Glutamatergic neuron (in vitro differentiated cells): ENCODE measurements at regions not wholly inside any gene's neighbourhood (a gene's known extent, or its start where the extent isn't known, plus 50 kb on each side); places are given as distances from the start of the nearest gene placed in this dataset.

Source experiments
- DNase-seq: peaks from one replicate; pipeline ENCODE4 v3.0.0; 2022
- H3K27ac Mint-ChIP-seq: one replicate; pipeline ENCODE4 v1.8.0; 2020; ENCODE audit warnings: mild to moderate bottlenecking, mixed read lengths, inconsistent platforms; ENCODE audit not compliant: unreplicated experiment
- H3K27me3 Mint-ChIP-seq: one replicate; pipeline ENCODE4 v1.8.0; 2020; ENCODE audit warnings: mild to moderate bottlenecking, moderate library complexity, mixed read lengths, inconsistent platforms; ENCODE audit not compliant: unreplicated experiment
- H3K36me3 Mint-ChIP-seq: one replicate; pipeline ENCODE4 v1.8.0; 2020; ENCODE audit warnings: mild to moderate bottlenecking, mixed read lengths, inconsistent platforms; ENCODE audit not compliant: unreplicated experiment
- H3K4me1 Mint-ChIP-seq: one replicate; pipeline ENCODE4 v1.8.0; 2020; ENCODE audit warnings: mild to moderate bottlenecking, low read depth, mixed read lengths, inconsistent platforms; ENCODE audit not compliant: unreplicated experiment
- H3K4me3 Mint-ChIP-seq: one replicate; pipeline ENCODE4 v1.8.0; 2020; ENCODE audit warnings: mild to moderate bottlenecking, mixed read lengths, inconsistent platforms; ENCODE audit not compliant: unreplicated experiment
- H3K9me3 Mint-ChIP-seq: one replicate; pipeline ENCODE4 v1.8.0; 2020; ENCODE audit warnings: mild to moderate bottlenecking, moderate library complexity, mixed read lengths, inconsistent platforms; ENCODE audit not compliant: unreplicated experiment
- TF ChIP-seq, protein P1 (sequence below): fragments of 200-600 bp; sonication (generic); IDR thresholded peaks from one replicate; pipeline ENCODE4 v1.5.0; 2021; ENCODE audit not compliant: partially characterized antibody, unreplicated experiment

DNA sequence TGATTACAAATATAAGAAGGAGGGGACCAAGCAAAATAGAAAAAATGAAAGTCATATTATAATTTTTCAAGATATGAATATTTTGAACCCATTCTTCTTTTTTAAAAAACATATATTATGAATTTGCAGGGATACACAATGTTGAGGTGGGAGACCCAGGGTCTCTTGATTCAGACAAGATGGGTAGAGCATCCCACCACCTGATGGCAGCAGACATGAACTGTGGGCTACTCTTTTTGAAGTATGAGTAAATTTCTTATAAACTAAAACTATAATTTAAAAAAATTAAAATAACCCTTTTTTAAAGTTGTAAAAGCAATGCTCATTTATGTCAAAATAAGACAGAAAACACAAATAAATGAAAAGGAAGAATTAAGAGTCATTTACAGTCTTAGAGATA lies 202.7 kb upstream of the PRICKLE1 start:
- no peaks in the 10 kb centered on the region for H3K36me3 Mint-ChIP-seq
- no peak overlapping the region for H3K4me3 Mint-ChIP-seq
- no peak overlapping the region for H3K27ac Mint-ChIP-seq
- TF ChIP-seq, protein P1, sequence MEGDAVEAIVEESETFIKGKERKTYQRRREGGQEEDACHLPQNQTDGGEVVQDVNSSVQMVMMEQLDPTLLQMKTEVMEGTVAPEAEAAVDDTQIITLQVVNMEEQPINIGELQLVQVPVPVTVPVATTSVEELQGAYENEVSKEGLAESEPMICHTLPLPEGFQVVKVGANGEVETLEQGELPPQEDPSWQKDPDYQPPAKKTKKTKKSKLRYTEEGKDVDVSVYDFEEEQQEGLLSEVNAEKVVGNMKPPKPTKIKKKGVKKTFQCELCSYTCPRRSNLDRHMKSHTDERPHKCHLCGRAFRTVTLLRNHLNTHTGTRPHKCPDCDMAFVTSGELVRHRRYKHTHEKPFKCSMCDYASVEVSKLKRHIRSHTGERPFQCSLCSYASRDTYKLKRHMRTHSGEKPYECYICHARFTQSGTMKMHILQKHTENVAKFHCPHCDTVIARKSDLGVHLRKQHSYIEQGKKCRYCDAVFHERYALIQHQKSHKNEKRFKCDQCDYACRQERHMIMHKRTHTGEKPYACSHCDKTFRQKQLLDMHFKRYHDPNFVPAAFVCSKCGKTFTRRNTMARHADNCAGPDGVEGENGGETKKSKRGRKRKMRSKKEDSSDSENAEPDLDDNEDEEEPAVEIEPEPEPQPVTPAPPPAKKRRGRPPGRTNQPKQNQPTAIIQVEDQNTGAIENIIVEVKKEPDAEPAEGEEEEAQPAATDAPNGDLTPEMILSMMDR, result no peak
- no peaks in the 10 kb centered on the region for H3K4me1 Mint-ChIP-seq
- H3K27me3 Mint-ChIP-seq, result no peaks in the 10 kb centered on the region
- no peaks in the 10 kb centered on the region for H3K9me3 Mint-ChIP-seq
- no peak for DNase-seq

- Mint-ChIP-seq H3K27ac (no peak overlapping the region), H3K27me3 (no peaks in the 10 kb centered on the region), H3K36me3 (no peaks in the 10 kb centered on the region), H3K4me1 (no peaks in the 10 kb centered on the region), H3K9me3 (no peaks in the 10 kb centered on the region), H3K4me3 (no peak overlapping the region)
- TF ChIP-seq, protein P1, result no peak
- no peak for DNase-seq
Observed at GRCh38 chr12:42791399-42791798, 201.9 kb upstream of the PRICKLE1 start.

DNA sequence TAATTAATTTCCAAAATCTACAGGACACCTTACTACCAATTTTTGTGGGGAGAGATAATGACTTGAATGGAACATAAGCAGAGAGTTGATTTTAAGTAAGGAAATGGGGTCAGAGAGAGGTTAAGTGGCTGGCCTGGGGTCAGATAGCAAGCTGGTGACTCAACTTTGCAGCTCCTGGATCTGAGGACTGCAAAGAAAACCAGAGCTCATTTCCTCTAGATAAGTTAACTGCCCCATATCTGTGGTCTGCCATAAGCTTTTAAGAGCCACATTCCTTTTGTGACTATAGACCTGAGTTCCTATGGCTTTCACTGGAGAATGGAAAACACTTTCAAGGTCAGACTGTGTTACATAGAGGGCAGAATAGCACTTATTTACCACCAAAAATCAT lies 201.2 kb upstream of the PRICKLE1 start:
- no peak for DNase-seq
- Mint-ChIP-seq H3K4me3 (no peak overlapping the region), H3K27me3 (no peaks in the 10 kb centered on the region), H3K9me3 (no peaks in the 10 kb centered on the region), H3K4me1 (no peaks in the 10 kb centered on the region), H3K36me3 (no peaks in the 10 kb centered on the region), H3K27ac (no peak overlapping the region)
- TF ChIP-seq, protein P1, result no peak

GRCh38 chr12:42789808-42790760 lies 200.5 kb upstream of the PRICKLE1 start:
- Mint-ChIP-seq H3K4me1 (no peaks in the 10 kb centered on the region), H3K27ac (no peak overlapping the region), H3K4me3 (no peak overlapping the region), H3K27me3 (no peaks in the 10 kb centered on the region), H3K36me3 (no peaks in the 10 kb centered on the region), H3K9me3 (no peaks in the 10 kb centered on the region)
- no peak for DNase-seq
- TF ChIP-seq, protein P1, result no peak
